GM12875 (cell line): ENCODE measurements at regions not wholly inside any gene's neighbourhood (a gene's known extent, or its start where the extent isn't known, plus 50 kb on each side); places are given as distances from the start of the nearest gene placed in this dataset.

Source experiments
- H3K4me3 ChIP-seq: one replicate; pipeline ENCODE4 v1.5.1; 2011; ENCODE audit warnings: low read depth, low read length, control low read depth
- CTCF ChIP-seq: IDR thresholded peaks from 2 replicates; pipeline ENCODE4 v1.5.1; 2011; ENCODE audit warnings: low read depth, mild to moderate bottlenecking, control low read depth, inconsistent platforms, low read length, moderate library complexity, borderline replicate concordance; ENCODE audit not compliant: insufficient read depth

- H3K4me3 ChIP-seq, result no peak overlapping the region
- no peak for TF ChIP-seq CTCF
These were observed 407.4 kb upstream of the SEMA6A start for GRCh38 chr5:116982035-116982434.

- H3K4me3 ChIP-seq, result no peak overlapping the region
- no peak for TF ChIP-seq CTCF
These were observed 406.0 kb upstream of the SEMA6A start for GRCh38 chr5:116980581-116980980.

- TF ChIP-seq CTCF, result no peak
These were observed 402.1 kb upstream of the SEMA6A start for GRCh38 chr5:116976767-116977166.

GRCh38 chr5:116971131-116971530 lies 396.5 kb upstream of the SEMA6A start:
- no peak for TF ChIP-seq CTCF
- H3K4me3 ChIP-seq, result no peak overlapping the region

More at GRCh38 chr5:116976767-116977166, 402.1 kb upstream of the SEMA6A start:
- H3K4me3 ChIP-seq, result no peak overlapping the region

GRCh38 chr5:116970318-116970717 lies 395.7 kb upstream of the SEMA6A start:
- H3K4me3 ChIP-seq, result no peak overlapping the region
- TF ChIP-seq CTCF, result no peak

- H3K4me3 ChIP-seq, result no peak overlapping the region
- no peak for TF ChIP-seq CTCF
These were observed 389.8 kb upstream of the SEMA6A start for GRCh38 chr5:116964438-116964837.

- no peak for TF ChIP-seq CTCF
- H3K4me3 ChIP-seq, result no peak overlapping the region
These were observed 386.4 kb upstream of the SEMA6A start for GRCh38 chr5:116961021-116961420.
